HCEC 1CT (cell line): ENCODE measurements at regions not wholly inside any gene's neighbourhood (a gene's known extent, or its start where the extent isn't known, plus 50 kb on each side); places are given as distances from the start of the nearest gene placed in this dataset.

ENCODE experiments used
- DNase-seq: peaks from one replicate; pipeline ENCODE4 v3.0.0-alpha.2; 2017

DNA sequence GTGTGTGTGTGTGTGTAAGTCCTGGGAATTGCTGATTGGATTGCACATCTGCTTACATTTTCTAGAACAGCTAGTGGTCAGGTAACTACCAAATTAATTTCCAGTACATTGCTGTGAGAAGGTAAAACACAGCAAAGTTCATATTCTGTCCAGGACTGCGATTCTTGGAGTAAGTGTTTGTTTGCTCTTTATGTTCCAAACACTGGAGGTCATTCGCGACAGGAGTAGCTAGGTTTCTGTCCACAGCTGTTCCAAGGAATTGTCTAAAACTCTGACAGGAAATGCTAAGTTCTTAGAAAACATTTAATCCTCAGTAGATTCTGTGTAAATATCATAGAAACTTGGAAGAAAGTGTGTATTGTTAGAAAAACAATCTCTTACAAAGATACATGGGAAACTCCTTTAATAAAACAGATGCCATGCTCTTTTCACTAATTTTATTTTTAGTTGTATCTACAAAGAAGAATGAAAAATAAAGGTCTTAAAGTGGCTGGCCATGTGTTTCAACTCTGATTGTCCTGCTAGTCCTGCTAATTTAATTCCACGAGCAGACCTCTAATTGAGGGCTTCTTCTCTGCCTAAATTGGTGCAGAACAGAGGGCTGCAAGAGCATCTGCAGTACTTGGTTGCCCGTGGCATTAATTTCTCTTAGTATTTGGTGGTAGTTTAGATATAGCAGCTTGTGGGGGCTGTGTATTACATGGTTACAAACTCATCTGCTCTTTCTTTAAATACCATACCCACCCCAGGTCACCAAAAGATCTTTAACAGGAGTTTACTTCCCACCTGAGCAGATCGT, 464.5 kb downstream of the RASEF start:
- no peak for DNase-seq

DNA sequence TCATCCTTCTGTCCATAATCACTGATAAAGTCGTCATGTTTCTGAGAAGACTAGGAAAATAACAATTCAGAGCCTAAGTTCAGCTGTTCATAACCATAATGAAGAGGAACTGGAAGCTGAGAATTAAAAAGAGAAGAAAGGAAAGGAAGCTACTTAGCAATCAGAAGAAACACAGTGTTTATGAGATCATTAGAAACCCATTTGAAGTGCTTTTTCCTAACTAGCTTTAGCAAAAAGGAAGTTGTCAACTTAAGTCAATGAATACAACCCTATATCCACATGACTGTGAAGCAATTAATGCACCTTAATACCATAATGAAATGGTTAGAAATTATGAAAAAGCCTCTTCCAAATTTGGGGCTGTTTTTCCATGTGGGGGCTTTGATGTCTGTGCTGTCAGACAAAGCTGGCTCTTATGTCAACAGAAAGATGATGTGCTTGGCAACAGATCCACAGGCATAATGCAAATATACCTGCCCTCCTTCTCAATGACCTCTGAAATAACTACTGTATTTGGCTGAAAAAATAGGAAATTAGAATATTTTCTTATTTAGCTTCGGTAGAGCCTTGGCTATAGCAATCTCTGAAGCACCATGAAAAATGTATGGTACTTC, 463.5 kb downstream of the RASEF start:
- DNase-seq: no peak

- no peak for DNase-seq
These were observed 462.2 kb downstream of the RASEF start for GRCh38 chr9:82600536-82601292.

- DNase-seq: no peak
These were observed 461.6 kb downstream of the RASEF start for GRCh38 chr9:82601293-82601771.

- DNase-seq: no peak
These were observed 457.8 kb downstream of the RASEF start for GRCh38 chr9:82604947-82605656.

GRCh38 chr9:82605657-82606031, 457.3 kb downstream of the RASEF start:
- no peak for DNase-seq

- no peak for DNase-seq
These were observed 456.9 kb downstream of the RASEF start for GRCh38 chr9:82606071-82606470.

- DNase-seq: peak; percentile 1
These were observed 456.2 kb downstream of the RASEF start for GRCh38 chr9:82606492-82607382.

DNA sequence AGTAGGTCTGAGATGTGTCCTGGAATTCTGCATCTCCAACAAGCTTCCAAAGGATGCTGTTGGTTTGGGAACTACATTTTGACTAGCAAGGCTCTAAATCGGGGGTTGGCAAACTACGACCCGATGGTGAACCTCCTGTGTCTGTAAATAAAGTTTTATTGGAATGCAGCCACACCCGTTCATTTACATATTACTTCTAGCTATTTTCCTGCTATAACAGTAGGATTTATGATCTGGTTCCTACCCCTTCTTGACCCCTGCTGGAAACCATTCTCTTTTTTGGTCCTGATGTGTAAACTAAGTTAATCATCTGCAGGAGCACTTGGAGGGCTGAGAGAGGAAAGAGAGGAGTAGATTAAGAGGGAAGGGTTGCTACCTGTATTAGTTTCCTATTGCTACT, 454.5 kb downstream of the RASEF start:
- no peak for DNase-seq

DNA sequence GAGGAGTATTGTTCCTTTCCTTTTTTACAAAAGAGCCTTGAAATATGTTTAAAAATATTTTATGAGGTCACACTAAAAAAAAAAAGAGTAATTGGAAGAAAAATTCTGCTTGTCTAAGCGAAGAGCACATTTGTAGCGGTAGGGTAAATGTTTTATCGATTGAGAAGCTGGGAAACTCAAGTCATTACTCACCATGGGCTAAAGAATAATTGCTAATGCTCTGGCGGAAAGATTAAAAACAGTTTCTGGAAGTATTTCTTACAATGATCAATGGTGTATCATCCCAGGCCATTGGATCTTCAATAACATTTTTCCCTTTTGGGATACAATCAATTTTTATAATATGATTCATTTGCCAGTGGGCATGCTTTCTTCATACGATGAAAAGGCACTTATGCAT, 450.0 kb downstream of the RASEF start:
- DNase-seq: no peak

DNA sequence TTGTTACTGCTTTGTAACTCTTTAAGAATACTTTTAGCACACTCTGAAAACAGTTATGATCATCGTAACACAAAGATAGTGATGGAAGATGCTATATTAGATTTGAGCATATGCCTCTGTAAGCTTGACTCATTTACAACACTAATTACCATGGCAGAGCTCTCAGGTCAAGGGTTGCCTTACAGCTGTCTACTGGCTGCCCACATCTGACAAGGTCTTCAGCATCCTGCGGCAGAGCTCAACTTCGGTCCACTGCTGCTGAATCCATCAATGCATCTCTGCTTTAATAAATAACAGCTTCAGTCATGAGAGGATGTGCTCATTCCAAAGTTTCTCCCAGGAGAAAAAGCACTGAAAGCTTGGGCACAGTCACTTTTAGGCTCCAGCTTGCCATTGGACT, 449.4 kb downstream of the RASEF start:
- no peak for DNase-seq

DNA sequence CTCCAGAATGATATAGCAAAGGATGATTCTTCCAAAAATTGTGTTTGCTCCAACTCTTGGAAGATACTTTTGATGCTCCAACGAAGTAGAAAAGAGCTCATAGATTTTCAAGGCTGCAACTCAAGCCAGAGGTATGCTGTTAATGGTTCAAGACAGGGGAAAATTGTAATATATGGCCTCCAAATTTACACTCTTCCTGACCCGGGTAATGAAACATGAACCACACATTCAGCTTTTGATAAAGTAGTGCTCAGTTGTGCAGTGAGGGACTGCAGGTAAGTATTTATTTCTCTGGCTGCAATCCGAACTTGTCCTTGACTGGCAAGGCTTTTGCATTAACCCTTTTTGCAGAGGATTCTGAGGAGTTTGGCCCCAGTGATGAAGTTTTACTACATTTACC, 446.4 kb downstream of the RASEF start:
- DNase-seq: no peak

DNA sequence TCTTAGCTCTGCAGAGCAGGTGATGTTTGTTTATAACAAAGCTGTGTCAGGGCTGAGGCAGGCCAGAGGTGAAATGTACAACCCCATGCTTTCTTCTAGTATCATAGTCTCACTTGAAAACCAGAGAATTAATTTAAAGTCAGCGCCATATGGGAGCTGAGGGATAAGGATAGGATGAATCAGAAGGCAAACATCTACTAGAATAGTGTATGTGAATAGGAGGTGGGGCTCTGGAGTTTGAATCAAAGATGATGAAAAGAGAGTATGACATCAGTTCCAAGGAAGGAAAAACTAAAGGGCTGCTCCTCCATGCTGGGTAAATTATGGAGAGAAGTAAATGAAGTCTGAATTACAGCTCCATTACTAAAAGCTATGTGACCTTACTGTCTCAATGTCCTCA, 441.5 kb downstream of the RASEF start:
- DNase-seq: no peak

- DNase-seq: no peak
These were observed 425.6 kb downstream of the RASEF start for GRCh38 chr9:82637368-82637767.

DNA sequence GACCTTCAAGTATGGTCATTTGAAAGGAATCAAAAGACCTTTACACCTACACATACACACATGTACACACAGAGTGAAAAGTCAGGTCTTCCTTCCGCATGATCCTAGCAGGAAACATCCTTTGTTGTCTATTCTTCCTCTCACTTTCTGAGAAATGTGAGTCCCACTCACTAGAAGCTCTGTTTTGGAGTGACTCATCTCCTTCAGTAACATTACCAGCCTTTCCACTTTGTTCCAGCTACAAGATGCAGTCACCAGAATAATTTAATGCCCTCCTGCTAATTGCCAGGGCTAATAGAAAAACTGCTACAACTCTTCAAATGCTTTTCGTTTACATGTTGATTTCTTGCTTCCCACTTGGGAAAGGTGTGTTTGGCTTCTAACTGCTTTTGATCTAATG, 417.3 kb downstream of the RASEF start:
- DNase-seq: no peak

- DNase-seq: no peak
These were observed 412.6 kb downstream of the RASEF start for GRCh38 chr9:82650368-82650767.

GRCh38 chr9:82651474-82651873, 411.5 kb downstream of the RASEF start:
- no peak for DNase-seq

GRCh38 chr9:82665324-82665723, 397.6 kb downstream of the RASEF start:
- DNase-seq: no peak

DNA sequence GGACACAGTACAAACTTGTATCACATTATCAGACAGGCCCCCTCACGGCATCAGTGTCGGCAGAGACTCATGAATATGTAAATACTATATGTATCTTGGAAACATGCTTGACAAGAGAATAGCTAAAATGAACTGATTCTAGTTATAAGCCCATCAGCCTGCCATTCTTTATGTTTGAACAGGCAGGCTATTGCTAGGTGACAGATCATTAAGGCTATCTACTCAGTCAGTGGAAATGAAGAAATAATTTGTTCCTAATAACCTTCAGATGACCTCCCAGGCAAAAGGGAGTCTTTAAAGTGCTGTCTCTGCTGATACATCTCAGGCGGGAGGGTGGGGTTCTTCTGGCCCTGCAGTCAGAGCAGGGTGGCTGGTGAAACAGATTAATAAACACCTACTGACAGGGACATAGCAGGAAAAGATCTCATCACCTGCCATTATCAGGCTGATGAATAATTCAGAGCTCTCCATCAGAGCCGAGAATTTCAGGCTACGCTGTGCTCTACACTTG, 394.2 kb downstream of the RASEF start:
- DNase-seq: no peak

GRCh38 chr9:82670000-82670399, 392.9 kb downstream of the RASEF start:
- DNase-seq: no peak

- no peak for DNase-seq
These were observed 392.2 kb downstream of the RASEF start for GRCh38 chr9:82670726-82671125.

DNA sequence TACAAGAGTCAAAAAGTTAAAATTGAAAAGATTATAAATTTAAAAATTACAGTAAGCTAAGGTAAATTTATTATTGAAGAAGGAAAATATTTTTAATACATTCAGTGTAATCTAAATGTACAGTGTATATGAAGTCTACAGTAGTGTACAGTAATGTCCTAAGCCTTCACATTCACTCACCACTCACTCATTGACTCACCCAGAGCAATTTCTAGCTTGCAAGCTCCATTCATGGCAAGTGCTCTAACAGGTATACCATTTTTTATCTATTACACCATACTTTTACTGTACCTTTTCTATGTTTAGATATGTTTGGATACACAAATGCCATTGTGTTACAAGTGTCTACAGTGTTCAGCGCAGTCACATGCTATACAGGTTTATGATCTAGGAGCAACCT, 389.7 kb downstream of the RASEF start:
- no peak for DNase-seq
